ENCODE measurements at regions not wholly inside any gene's neighbourhood (a gene's known extent, or its start where the extent isn't known, plus 50 kb on each side); places are given as distances from the start of the nearest gene placed in this dataset.

DNA sequence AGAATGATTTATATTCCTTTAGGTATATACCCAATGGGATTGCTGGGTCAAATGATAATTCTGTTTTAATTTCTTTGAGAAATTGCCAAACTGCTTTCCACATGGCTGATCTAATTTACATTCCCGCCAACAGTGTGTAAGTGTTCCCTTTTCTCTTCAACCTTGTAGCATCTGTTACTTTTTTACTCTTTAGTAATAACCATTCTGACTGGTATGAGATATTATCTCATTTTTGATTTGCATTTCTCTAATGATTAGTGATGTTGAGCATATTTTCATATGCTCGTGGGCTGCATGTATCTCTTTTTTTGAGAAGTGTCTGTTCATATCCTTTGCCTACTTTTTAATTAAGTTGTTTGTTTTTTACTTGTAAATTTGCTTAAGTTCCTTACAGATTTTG lies 1264.2 kb downstream of the OTOL1 start:
- H3K9me3 ChIP-seq (ENCODE audit: control insufficient read depth, insufficient read depth, low read depth, low read length), result no peaks in the 10 kb centered on the region
- no peak overlapping the region for H3K4me3 ChIP-seq (replicated peaks in 1 of 4; ENCODE audit: control extremely low read depth in 1 of 4, insufficient read depth in 1 of 4, low read depth in 3 of 4, low read length in 4 of 4)
- H3K36me3 ChIP-seq (ENCODE audit: control insufficient read depth, insufficient read depth, low read length), result no peaks in the 10 kb centered on the region
- no peak for DNase-seq (ENCODE audit: low read depth in 2 of 2)
- TF ChIP-seq, protein P1, sequence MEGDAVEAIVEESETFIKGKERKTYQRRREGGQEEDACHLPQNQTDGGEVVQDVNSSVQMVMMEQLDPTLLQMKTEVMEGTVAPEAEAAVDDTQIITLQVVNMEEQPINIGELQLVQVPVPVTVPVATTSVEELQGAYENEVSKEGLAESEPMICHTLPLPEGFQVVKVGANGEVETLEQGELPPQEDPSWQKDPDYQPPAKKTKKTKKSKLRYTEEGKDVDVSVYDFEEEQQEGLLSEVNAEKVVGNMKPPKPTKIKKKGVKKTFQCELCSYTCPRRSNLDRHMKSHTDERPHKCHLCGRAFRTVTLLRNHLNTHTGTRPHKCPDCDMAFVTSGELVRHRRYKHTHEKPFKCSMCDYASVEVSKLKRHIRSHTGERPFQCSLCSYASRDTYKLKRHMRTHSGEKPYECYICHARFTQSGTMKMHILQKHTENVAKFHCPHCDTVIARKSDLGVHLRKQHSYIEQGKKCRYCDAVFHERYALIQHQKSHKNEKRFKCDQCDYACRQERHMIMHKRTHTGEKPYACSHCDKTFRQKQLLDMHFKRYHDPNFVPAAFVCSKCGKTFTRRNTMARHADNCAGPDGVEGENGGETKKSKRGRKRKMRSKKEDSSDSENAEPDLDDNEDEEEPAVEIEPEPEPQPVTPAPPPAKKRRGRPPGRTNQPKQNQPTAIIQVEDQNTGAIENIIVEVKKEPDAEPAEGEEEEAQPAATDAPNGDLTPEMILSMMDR (conservative IDR thresholded peaks at IDR 0.05 in 1 of 2, IDR thresholded peaks at IDR 0.05 in 1 of 2; ENCODE audit: low read depth in 1 of 2, low read length in 2 of 2), result no peak
- TF ChIP-seq EZH2 (IDR thresholded peaks at IDR 0.05; ENCODE audit: low read length, missing control alignments), result no peak
- H3K9ac ChIP-seq (ENCODE audit: insufficient read depth, low read length), result no peak overlapping the region
- no peaks in the 10 kb centered on the region for H3K27me3 ChIP-seq (ENCODE audit: control insufficient read depth, insufficient read depth, low read length)
- no peak overlapping the region for H3K27ac ChIP-seq (ENCODE audit: insufficient read depth, low read length)
- no peaks in the 10 kb centered on the region for H4K20me1 ChIP-seq (ENCODE audit: control insufficient read depth, extremely low read depth, insufficient read depth, low read length)
- H3K4me2 ChIP-seq (ENCODE audit: extremely low read depth, insufficient read depth, low read length), result no peak overlapping the region
- H2AFZ ChIP-seq (ENCODE audit: low read length), result no peak overlapping the region
- H3K4me1 ChIP-seq (ENCODE audit: control insufficient read depth, extremely low read depth, insufficient read depth, low read length), result no peaks in the 10 kb centered on the region
- no peaks in the 10 kb centered on the region for H3K79me2 ChIP-seq (ENCODE audit: control insufficient read depth, insufficient read depth, low read length)

DNA sequence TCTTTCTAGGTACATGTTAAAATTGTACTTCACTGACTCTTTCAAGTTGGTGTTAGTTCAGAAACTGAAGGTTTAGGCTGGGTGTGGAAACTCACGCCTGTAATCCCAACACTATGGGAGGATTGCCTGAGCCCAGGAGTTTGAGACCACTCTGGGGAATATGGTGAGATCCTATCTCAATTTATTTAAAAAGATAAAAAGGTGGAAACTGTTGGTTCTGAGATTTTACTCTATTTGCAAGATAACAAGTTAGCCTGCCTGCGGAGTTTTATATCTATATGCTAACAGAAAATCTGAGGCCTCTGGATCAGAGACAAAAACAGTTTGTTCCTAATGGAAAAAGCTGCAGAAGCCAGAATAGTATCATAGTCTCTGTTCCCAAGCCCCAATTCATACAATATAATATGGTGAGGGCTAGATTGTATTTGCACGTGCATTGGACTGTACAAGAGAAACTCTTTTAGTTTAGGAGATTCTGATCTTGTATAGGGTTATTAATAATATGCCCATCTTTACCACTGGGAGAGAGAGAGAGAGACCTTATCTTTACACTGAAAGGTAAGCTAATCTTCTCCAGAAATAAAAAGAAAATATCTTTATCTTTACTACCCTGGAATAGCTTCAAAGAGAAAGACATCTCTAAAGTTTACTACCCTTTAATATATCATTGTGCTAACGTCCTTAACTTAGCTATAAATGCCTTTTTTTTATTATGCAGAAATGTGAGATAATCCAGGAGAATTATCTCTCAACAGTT lies 1267.6 kb downstream of the OTOL1 start:
- H3K27ac ChIP-seq (ENCODE audit: insufficient read depth, low read length), result no peak overlapping the region
- no peaks in the 10 kb centered on the region for H3K4me1 ChIP-seq (ENCODE audit: control insufficient read depth, extremely low read depth, insufficient read depth, low read length)
- no peaks in the 10 kb centered on the region for H3K79me2 ChIP-seq (ENCODE audit: control insufficient read depth, insufficient read depth, low read length)
- no peak overlapping the region for H2AFZ ChIP-seq (ENCODE audit: low read length)
- no peak overlapping the region for H3K9ac ChIP-seq (ENCODE audit: insufficient read depth, low read length)
- H4K20me1 ChIP-seq (ENCODE audit: control insufficient read depth, extremely low read depth, insufficient read depth, low read length), result no peaks in the 10 kb centered on the region
- TF ChIP-seq, protein P1 (conservative IDR thresholded peaks at IDR 0.05 in 1 of 2, IDR thresholded peaks at IDR 0.05 in 1 of 2; ENCODE audit: low read depth in 1 of 2, low read length in 2 of 2), result no peak
- TF ChIP-seq EZH2 (IDR thresholded peaks at IDR 0.05; ENCODE audit: low read length, missing control alignments), result no peak
- H3K36me3 ChIP-seq (ENCODE audit: control insufficient read depth, insufficient read depth, low read length), result no peaks in the 10 kb centered on the region
- no peak overlapping the region for H3K4me3 ChIP-seq (replicated peaks in 1 of 4; ENCODE audit: control extremely low read depth in 1 of 4, insufficient read depth in 1 of 4, low read depth in 3 of 4, low read length in 4 of 4)
- no peaks in the 10 kb centered on the region for H3K27me3 ChIP-seq (ENCODE audit: control insufficient read depth, insufficient read depth, low read length)
- no peak for DNase-seq (ENCODE audit: low read depth in 2 of 2)
- H3K9me3 ChIP-seq (ENCODE audit: control insufficient read depth, insufficient read depth, low read depth, low read length), result no peaks in the 10 kb centered on the region
- H3K4me2 ChIP-seq (ENCODE audit: extremely low read depth, insufficient read depth, low read length), result no peak overlapping the region

DNA sequence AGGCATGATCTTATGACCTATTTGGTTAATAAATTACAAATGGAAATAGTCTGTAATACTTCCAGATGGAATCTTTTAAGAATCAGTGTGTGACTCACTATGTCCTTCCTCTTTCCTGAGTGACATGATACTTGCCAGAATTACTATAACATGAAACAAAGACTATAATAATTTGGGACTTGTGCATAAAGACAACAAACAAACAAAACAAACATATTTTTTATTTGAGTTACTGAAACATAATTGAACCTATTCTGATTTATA lies 1268.1 kb downstream of the OTOL1 start:
- Histone ChIP-seq H2AFZ (ENCODE audit: low read length) (no peak overlapping the region), H3K36me3 (ENCODE audit: control insufficient read depth, insufficient read depth, low read length) (no peaks in the 10 kb centered on the region), H4K20me1 (ENCODE audit: control insufficient read depth, extremely low read depth, insufficient read depth, low read length) (no peaks in the 10 kb centered on the region), H3K4me1 (ENCODE audit: control insufficient read depth, extremely low read depth, insufficient read depth, low read length) (no peaks in the 10 kb centered on the region), H3K27me3 (ENCODE audit: control insufficient read depth, insufficient read depth, low read length) (no peaks in the 10 kb centered on the region), H3K9ac (ENCODE audit: insufficient read depth, low read length) (no peak overlapping the region), H3K79me2 (ENCODE audit: control insufficient read depth, insufficient read depth, low read length) (no peaks in the 10 kb centered on the region), H3K9me3 (ENCODE audit: control insufficient read depth, insufficient read depth, low read depth, low read length) (no peaks in the 10 kb centered on the region), H3K4me2 (ENCODE audit: extremely low read depth, insufficient read depth, low read length) (no peak overlapping the region), H3K4me3 (replicated peaks in 1 of 4; ENCODE audit: control extremely low read depth in 1 of 4, insufficient read depth in 1 of 4, low read depth in 3 of 4, low read length in 4 of 4) (no peak overlapping the region), H3K27ac (ENCODE audit: insufficient read depth, low read length) (no peak overlapping the region)
- no peak for DNase-seq (ENCODE audit: low read depth in 2 of 2)
- TF ChIP-seq, protein P1 (conservative IDR thresholded peaks at IDR 0.05 in 1 of 2, IDR thresholded peaks at IDR 0.05 in 1 of 2; ENCODE audit: low read depth in 1 of 2, low read length in 2 of 2), result no peak
- TF ChIP-seq EZH2 (IDR thresholded peaks at IDR 0.05; ENCODE audit: low read length, missing control alignments), result no peak
